COLO829 (cell line): ENCODE measurements at regions not wholly inside any gene's neighbourhood (a gene's known extent, or its start where the extent isn't known, plus 50 kb on each side); places are given as distances from the start of the nearest gene placed in this dataset.
A peak's percentile ranks its signal among the peaks of the same experiment; 100 is the strongest.

Experiments
- DNase-seq: peaks from one replicate; pipeline ENCODE4 v3.0.0; 2012; ENCODE audit warnings: low spot score

GRCh38 chr13:34322014-34322742, 504.2 kb downstream of the RFC3 start:
- no peak for DNase-seq

GRCh38 chr13:34322743-34323074, 504.8 kb downstream of the RFC3 start:
- no peak for DNase-seq

GRCh38 chr13:34335014-34336007, 517.4 kb downstream of the RFC3 start:
- no peak for DNase-seq

- DNase-seq: no peak
Observed at GRCh38 chr13:34338102-34338501, 520.2 kb downstream of the RFC3 start.

DNA sequence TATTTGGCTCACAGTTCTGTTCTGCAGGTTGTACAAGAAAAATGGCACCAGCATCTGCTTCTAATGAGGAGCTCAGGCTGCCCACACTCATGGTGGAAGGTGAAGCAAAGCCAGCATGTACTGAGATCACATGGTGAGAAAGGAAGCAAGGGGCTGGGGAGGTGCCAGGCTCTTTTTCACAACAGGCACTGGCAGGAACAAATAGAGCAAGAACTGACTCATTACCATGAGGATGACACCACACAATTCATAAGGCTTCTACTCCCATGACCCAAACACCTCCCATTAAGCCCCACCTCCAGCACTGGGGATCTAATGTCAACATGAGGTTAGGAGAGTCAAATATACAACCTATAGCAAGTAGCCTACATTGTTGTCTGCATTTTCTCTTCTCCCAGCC, 522.6 kb downstream of the RFC3 start:
- DNase-seq: no peak

DNA sequence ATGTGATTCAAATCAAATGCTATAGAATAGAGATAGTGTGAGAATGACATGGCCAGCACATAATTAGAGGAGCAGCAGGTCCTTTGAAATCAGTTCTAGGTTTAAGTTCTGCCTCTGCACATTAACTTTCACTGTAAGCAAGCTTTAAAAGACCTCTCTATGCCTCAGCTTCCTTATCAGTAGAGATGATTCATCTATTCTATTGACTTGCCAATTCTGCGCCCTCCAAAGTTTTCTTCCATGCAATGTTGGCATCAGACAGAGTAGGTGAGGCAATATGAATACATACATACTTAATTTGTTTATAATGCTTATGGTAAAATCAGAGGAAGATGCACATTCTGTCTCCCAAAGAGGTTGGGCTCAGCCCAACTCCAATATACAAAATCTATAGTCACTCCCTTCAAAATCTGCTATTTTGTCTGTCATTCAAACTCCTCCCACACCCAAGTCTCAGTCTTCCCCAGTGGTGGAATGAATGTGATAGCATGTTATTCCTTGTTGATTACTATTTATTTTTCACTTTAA, 525.5 kb downstream of the RFC3 start:
- no peak for DNase-seq

GRCh38 chr13:34344816-34345215, 526.9 kb downstream of the RFC3 start:
- no peak for DNase-seq

DNA sequence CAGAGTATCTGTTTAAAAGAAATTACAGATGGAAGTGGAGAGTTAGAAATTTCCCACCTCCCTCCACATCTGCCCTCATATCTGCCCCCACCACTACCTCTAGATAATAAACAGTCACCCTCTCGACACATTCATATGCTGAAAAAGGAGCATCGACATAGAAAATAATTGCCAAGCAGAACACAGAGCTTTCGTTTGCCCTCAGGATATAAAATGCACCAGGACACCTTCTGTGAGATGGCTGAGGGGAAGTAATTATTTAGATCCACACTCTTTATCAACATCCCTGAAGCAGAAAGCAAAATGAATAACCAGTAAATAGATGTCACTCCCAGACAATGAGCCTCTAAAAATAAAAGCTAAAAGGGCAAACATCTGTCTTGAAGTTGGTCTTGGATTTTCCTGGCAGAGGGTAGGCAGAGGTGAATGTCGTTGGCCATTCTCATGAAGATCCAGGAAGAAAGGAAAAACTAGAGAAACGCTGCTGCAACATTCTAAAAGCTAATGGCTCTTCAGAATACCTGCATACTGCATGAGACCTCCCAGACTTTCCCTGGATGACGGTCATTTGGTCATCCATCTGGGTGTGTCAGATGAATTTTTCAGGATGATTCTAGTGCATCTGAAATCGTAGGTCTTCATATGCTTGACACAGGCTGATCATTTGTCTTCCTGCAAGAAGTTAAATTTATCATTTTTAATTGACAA, 527.5 kb downstream of the RFC3 start:
- no peak for DNase-seq

DNA sequence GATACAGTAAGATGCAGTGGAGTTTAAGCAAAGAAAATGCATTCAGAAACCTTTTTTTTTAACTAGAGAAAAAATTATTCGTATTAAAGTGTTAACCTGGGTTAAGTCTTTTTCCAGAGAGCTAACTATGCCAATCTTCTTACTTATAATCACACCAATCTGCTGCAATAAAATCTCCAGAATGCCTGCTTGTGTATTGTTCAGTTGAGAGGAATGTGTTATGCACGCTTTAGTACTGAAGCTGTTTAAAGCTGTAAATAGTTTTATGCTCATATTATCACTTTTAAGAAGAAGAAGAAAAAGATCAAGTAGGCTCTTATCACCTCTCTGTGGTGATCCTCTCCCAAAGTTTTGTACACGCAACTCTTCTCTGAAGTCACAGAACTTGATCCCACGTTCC, 528.7 kb downstream of the RFC3 start:
- no peak for DNase-seq

DNA sequence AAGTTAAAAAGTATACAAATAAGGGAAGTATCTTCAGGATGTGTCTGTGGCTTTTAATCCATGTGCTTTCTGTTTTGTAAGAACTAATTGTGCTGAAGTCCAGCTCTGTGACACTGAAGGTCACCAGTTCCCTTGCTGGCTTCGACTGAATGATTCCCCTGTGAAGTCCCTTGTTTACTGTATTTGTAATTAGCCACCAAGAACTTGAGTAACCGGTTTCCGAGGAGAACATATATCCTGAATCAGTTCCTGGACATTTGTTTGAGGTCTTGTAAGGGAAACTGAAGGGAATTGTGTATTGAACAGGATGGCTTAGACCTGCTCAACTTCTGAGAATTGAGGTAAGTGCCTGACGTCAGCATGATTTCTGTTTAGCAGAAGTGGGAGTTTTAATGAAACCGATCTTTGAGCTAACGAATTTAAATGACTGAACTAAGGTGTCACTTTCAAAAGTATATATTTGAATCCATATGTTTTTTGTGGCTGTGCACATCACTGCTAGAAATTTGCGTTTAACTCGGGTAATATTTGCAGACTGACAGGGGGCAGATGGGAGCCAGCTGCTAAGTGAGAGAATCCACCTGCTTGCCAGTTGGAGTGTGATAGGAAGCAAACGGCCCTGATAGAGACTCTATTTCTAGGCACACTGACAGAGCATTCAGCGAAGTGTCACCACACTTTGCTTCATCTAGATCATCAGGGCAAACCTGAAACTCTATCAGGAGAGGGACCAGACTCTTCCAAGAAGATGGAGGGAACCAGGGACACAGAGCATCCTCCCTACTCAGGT, 530.0 kb downstream of the RFC3 start:
- no peak for DNase-seq

- peak; percentile 58 for DNase-seq
Observed at GRCh38 chr13:34349091-34349722, 531.3 kb downstream of the RFC3 start.

DNA sequence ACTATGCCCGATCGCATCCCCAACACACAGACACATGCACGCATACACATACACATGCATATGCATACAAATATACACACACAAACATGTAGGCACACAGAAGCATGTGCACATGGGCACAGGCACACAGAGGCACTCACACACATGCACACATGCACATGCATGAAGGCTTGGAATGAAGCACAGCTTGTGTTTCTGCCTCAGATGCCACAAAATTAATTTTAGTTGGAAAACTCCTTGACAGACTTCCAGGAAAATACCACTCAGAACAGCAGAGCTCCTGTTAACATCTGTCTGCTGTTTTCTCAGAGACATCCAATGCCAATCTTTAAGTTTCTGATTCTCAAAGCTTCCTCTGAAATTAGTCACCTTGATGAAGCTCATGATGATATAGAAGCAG, 532.7 kb downstream of the RFC3 start:
- DNase-seq: no peak

- no peak for DNase-seq
Observed at GRCh38 chr13:34351134-34351533, 533.2 kb downstream of the RFC3 start.

GRCh38 chr13:34352958-34353357, 535.0 kb downstream of the RFC3 start:
- DNase-seq: no peak

DNA sequence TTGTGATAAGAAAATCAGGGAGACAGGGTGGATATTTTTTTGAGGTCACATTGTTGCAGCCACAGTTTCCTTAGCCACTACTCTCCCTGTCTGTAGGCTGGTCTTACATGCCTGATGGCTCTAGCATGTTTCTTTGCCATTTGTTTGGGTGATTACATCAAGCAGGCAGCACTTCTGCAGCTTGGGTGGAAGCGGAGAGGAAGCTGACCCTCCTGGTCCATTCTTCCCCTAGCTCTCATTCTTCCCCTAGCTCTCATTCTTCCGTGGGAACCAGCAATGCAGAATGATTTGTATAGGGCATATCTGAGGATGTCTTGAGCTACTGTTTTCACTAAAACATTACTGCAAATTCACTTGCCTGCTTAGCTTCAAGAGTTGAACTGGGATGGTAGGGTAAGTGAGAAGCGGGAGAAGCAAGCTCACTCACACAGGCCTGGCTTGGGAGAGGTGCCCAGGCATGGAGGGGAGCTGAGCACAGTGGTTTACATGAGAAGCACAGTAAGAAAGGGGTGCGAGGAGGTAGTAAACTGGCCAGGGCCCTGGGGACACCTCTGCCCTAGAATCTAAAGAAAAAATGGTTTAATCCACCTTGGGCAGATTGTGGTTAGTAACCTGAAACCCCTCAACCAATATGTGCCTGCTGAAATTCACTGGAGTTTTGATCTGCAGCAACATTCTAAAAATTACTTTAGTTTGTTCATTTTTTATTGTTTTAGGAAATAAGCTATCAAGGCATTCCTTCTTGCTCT, 538.9 kb downstream of the RFC3 start:
- no peak for DNase-seq

DNA sequence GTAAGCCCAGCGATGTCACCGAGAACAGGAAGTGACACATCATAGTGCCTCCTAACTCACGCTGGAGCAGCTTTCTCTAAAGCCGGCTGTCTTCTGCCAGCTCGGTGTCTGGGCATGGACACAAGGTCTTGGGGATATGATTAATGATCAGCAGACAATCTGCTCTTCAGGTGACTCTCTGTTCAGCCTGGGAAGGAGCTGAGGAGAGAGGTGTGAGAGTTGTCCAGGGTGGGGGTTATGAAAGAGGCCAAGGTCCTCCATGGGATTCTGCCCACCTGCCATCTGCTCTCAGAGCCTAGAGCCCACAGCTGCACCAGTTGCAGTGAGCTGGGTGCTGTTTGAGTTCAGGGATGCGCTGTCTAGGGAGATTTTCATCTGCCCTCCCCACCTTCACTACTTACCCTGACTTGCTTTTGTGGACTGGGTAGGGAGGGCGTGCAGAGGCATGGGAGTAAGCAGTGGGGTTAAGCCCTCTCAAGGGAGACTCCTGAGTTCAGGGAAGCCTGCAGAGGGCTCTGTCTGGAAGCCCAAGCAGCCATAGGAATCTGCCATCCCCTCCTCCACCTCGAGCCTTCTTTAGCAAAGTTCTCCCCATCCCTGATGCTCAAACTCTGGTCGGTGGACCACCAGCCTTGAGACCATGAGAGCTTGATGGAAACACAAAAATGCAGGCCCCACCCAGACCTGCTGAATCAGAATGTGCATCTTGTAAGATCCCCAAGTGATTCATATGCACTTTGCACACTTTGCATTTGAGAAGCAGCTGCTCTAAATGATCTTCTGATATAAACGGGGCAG, 539.7 kb downstream of the RFC3 start:
- DNase-seq: peak; percentile 36

- no peak for DNase-seq
Observed at GRCh38 chr13:34358811-34359513, 541.0 kb downstream of the RFC3 start.

- no peak for DNase-seq
Observed at GRCh38 chr13:34360702-34361101, 542.8 kb downstream of the RFC3 start.

GRCh38 chr13:34361560-34361959, 543.6 kb downstream of the RFC3 start:
- DNase-seq: peak; percentile 49
